ENCODE measurements at regions not wholly inside any gene's neighbourhood (a gene's known extent, or its start where the extent isn't known, plus 50 kb on each side); places are given as distances from the start of the nearest gene placed in this dataset.
"Not testable (repeated sequence)": the region's sequence is repeated elsewhere in the genome, so short reads cannot be mapped to it uniquely, and the experiment has no call there.

DNA sequence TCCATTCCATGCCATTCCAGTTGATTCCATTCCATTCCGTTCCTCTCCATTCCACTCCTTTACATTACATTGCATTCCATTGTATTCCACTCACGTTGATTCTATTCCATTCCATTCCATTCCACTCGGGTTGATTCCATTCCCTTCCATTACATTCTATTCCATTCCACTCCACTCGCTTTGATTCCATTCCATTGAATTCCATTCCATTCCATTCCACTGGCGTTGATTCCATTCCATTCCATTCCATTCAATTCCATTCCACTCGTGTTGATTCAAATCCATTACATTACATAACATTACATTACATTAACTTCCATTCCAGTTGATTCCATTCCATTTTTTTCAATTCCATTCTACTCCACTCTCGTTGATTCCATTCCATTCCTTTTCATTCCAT lies 1142.8 kb downstream of the RPIA start:
- no peak for DNase-seq

DNA sequence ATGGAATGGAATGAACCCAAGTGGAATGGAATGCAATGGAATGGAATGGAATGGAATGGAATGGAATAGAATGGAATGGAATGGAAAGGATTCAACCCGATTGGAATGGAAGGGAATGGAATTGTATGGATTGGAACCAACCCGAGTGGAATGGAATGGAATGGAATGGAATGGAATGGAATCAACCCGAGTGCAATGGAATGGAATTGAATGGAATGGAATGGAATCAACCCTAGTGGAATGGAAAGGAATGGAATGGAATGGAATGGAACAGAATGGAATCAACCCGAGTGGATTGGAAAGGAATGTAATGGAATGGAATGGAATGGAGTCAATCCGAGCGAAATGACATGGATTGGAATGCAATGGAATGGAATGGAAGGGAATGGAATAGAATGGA lies 1144.9 kb downstream of the RPIA start:
- DNase-seq: not testable (repeated sequence)

GRCh38 chr2:89837962-89838625 lies 1146.6 kb downstream of the RPIA start:
- DNase-seq: no peak

- DNase-seq: not testable (repeated sequence)
These were observed 1148.7 kb downstream of the RPIA start for GRCh38 chr2:89840175-89840574.

- DNase-seq: not testable (repeated sequence)
These were observed 1149.5 kb downstream of the RPIA start for GRCh38 chr2:89840781-89841475.

GRCh38 chr2:89841476-89841840 lies 1150.0 kb downstream of the RPIA start:
- no peak for DNase-seq

DNA sequence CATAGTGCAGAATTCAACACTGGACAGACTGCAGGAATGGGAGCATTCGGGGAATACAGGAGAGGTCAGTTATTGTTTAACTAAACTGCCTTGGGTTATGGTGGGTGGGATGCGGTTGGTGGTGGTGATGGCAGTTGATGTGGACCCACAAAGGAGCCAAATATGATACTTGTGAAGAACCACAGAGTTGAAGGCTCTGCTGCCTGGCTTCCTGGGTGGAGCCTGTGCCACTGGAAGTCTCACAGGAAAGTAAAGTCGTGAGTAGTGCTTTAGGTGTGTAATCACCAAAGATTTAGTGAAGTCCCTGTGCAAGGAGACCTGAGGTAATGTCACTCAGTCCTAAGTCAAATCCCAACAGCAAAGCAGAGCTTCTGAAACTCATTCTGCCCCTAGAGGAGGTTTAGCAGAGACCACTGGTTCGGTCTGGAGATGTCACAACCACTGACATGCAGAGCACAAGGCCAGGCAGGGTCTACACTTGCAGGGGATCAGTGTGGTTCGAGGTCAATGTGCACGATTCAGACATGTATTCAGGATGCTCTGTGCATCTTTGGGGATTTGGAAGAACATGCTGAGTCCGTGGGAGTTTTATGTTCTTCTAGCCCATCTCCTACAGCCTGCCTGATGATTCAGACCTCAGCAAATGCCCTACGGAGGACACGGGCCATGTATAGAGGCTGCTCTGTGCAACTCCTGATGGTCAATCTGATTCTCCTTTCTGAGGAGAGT lies 1150.9 kb downstream of the RPIA start:
- DNase-seq: no peak

DNA sequence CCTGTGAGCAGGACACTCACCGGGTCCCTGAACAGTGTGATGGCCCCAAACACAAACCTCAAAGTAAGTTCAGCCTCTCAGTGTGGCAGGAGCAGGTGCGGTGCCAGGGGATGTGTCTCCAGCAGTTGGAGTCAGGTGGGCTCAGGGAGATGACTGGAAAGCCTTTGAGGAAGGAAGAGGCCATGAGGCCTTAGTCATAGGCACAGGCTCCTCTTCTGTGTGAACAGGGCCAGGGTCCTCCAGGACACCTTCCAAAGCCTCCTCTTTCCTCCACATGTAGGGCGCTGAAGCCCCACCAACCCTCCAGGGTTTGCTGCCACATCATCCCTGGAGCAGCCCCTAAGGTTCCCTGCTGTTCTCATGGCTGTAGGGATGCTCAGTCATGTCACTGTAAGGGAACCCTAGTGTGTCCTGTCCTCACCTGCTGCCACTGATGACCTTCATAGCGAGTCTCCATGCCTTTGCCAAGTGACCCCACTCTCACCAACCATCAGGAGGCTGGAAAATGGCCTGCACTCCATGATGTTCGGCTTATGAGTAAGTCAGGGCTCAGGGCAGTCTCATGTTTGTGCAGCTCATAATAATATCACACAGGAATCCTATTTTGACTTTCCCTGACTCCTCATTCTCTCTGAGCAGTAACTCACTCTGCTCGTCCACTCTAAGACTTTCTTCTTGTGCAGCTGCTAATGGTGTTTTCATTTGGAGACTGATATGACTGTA lies 1152.9 kb downstream of the RPIA start:
- DNase-seq: no peak

GRCh38 chr2:89845532-89845931 lies 1154.1 kb downstream of the RPIA start:
- no peak for DNase-seq

GRCh38 chr2:89848114-89848513 lies 1156.6 kb downstream of the RPIA start:
- no peak for DNase-seq

GRCh38 chr2:89848763-89849368 lies 1157.4 kb downstream of the RPIA start:
- DNase-seq: no peak

- no peak for DNase-seq
These were observed 1158.3 kb downstream of the RPIA start for GRCh38 chr2:89849731-89850130.

DNA sequence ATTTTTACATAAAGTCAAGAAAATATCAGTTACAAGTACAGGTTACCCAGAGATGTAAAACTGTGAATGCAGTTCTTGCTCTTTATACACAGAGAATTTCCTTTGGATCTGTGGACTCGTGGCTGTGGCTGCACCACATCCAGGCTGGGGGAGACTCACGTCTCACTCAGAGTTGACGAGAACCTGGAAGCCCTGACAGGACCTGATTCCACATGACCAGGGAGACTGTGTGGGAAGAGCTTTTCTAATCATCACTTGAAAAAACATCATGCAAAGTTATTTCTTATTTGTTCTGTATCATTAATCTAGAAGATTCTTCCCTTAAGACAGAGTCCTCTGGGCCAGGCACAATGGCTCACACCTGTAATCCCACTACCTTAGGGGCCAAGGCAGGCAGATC lies 1159.0 kb downstream of the RPIA start:
- DNase-seq: no peak

DNA sequence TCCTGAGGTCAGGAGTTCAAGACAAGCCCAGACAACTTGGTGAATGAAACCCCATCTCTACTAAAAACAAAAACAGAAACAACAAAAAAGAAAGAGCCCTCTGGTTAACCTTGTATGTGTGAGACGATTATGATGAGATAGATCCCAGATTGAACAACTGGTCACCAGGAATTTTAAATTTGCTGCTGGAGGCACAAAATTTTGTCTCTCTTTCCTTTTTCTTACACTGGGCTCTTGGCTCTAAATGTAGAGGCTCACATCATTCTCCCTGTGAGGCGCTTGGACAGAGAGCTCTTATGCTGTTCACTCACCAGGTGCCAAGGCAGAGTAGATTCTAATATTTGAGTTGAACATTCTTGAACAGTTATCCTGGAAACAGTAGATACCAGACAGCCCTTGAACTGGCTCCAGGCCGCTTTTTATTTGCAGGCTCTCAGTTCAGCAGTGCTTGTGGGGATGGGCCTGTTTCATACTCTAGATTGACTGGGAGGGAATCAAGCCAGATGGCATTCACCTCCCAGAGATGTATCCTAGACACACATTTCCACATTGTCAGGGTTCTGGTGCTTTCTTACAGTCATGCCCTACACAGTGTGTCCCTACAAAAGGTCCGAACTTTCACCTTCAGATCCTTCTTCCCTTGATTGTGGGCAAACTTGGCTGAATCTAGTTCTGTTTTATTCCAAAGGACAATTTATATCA lies 1159.6 kb downstream of the RPIA start:
- DNase-seq: no peak

DNA sequence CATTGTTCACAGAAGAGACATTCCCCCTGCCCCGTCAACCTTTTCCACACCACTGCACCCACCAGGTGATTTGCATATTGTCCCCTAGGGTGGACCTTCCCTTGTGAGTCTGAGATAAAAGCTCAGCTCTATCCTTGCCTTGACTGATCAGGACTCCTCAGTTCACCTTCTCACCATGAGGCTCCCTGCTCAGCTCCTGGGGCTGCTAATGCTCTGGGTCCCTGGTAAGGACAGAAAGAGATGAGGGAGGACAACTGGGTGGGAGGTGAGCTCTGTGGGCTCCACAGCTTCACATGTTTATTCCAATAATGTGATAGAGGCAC lies 1160.1 kb downstream of the RPIA start:
- no peak for DNase-seq

DNA sequence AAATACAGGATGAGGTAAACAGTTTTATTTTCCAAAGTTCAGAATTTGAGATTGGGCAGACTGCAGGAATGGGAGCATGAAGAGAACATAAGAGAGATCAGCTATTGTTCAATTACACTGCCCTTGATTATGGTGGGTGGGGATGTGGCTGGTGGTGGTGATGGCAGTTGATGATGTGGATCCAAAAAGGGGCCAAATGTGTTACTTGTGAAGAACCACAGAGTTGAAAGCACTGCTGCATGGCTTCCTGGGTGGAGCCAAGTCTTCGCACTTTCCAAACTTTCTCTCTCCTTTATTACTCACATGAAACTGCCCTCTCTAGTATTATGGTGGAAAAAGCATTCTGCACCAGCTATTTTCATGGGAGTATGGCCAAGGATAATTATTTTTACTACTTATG lies 1162.0 kb downstream of the RPIA start:
- not testable (repeated sequence) for DNase-seq

GRCh38 chr2:89855752-89856151 lies 1164.3 kb downstream of the RPIA start:
- not testable (repeated sequence) for DNase-seq

DNA sequence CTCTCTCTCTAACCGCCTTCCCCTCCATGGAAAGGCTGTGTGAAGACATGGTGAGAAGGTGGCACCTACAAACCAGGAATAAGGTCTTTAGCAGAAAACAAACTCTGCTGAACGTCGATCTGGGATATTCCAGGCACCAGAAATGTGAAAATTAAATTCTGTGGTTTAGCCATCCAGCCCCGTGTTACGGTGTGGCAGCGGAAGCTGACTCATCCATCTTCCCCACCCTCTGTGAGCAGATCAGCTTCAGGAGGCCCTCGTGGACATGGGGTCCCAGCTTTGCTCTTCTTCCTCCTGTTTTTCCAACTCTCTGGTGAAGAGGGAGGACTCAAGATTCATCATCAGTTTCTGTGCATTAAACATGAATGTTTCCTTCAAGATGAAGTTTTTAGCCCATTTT lies 1164.8 kb downstream of the RPIA start:
- DNase-seq: not testable (repeated sequence)

DNA sequence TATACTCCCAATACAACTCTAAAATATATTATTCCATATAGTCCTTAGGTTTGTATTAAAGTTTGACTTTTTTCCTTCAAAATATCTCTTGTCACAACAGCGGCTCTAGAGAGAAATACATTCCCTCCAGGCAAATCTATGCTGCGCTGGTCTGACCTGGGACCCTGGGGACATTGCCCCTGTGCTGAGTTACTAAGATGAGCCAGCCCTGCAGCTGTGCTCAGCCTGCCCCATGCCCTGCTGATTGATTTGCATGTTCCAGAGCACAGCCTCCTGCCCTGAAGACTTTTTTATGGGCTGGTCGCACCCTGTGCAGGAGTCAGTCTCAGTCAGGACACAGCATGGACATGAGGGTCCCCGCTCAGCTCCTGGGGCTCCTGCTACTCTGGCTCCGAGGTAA lies 1170.7 kb downstream of the RPIA start:
- DNase-seq: not testable (repeated sequence)

DNA sequence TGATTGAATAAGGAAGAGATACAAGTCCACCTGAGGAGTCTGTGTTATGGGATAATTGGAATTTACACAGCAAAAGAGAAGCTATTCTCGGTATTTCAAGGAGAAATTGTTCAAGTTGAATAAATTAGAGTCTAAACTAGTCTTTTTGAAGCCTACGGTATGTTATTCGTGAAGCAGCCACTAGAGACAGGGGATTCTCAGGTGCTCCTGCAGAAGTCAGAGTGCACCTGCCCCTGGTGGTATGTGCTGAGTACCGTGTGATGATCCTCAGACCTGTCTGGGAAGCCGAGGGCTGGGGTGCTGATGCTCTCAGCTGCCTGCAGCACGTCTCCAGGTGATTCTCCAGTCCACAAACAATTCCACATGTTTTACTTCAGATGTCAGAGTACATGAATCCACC lies 1171.7 kb downstream of the RPIA start:
- DNase-seq: not testable (repeated sequence)

DNA sequence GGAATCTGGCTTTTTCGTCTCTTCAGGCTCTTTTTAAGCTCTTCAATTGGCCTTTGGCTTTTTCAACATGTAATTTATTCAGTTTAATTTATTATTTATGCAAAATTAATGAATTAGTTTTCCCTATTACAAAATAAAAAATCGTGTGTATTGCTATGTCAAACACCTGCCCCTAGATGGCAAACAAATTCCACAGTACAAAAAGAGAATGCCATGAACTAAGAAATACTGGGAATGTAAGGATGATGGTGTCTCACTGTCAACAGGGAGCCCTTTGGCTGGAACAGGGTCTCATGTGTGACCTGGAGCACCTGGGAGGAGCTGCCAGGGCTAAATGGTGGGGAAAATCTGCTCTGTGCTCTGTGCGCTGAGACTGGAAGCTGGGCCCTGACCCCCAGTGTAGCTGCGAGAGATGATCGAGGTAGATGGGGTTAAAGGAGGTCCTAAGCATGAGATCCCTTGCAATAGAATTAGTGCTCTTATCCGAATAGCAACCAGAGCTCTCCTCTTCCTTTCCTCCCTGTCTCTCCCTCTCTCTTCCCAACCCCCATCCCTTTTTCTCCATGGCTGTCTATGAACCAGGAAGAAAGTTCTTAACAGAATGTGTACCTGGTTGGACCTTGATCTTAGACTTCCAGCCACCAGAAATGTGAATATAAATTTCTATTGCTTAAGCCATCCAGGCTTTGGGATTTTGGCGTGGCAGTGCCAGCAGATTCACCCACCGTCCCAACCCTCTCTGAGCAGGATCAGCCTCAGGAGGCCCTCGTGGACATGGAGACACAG lies 1183.5 kb downstream of the RPIA start:
- DNase-seq: not testable (repeated sequence)

- DNase-seq: not testable (repeated sequence)
These were observed 1185.0 kb downstream of the RPIA start for GRCh38 chr2:89876445-89876844.
